GM19328 (cell line): ENCODE measurements at regions not wholly inside any gene's neighbourhood (a gene's known extent, or its start where the extent isn't known, plus 50 kb on each side); places are given as distances from the start of the nearest gene placed in this dataset.
"Not testable (repeated sequence)": the region's sequence is repeated elsewhere in the genome, so short reads cannot be mapped to it uniquely, and the experiment has no call there.

Source experiments
- ATAC-seq: cut with Tn5 transposase; IDR thresholded peaks from one replicate; pipeline ENCODE4 v1.9.1; 2021; ENCODE audit warnings: mild to moderate bottlenecking, moderate library complexity; ENCODE audit not compliant: unreplicated experiment

DNA sequence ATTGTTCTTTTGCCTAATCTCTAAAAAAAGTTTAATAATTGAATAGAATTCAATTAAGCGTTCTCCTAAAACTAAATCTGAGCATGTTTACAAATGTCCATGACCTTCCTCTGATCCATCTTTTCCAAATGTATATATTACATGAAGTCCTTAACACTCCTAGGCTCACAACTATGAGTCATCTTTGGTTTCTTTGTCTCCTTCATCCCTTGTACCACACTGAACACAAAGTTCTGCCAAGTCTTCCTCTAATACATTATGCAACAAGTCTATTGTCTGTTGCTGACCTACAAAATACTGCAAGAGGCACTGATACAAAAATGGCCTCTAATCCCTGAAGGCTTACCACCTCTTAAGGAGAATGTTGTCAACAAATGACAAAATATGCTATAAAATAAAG is 550.2 kb downstream of the PYDC2 start:
- ATAC-seq = no peak

DNA sequence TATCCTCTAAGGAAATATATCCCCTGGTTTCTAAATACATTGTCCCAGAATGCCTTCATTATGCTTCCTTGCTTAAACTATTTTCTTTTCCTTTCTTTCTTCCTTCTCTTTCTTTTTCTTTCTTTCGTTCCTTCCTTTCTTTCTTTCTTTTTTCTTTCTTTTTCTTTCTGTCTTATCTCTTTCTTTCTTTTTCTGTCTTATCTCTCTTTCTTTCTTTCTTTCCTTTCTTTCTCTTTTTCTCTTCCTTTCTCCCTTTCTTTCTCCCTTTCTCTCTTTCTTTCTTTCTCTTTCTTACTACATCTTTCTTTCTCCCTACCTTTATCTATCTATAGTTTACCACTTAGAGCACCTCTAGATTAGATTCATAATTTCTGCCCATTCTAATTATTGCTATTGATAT is 552.1 kb downstream of the PYDC2 start:
- no peak for ATAC-seq

DNA sequence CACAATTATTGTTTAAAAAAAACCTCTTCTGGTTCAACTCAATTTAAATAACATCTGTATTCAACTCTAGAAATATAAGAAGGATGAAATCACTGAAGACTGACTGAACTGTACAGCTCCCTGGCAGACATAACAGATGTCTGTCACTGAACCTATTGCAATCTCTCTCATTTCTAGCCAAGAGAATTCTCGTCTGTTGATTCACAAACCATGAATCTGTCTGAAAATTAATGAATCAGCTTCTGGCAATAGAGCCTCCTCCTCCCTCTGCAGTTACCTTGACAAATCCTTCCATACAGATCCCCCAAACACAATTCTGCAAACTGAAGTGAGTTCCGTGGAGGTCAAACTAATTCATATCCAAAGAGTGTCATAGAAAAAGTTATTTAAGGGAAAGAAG is 561.4 kb downstream of the PYDC2 start:
- ATAC-seq = no peak

DNA sequence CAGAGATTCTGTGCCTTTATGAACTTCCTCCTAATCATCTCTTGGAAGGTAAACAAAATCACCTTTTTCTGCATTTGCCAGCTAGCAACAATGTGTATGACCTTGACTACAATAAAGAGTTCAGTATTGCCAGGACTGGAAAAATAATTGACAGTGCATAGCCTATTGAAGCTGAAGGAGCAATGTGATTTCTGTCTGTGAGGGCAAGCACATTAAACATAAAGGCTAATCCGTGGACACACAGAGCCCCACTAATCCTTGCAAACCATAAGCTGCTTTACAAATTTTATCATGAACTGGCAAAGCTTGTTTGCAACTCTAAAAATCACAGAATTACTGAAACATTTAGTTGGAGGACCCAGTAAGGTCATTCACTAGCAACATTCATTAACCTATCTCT is 563.8 kb downstream of the PYDC2 start:
- ATAC-seq = no peak

DNA sequence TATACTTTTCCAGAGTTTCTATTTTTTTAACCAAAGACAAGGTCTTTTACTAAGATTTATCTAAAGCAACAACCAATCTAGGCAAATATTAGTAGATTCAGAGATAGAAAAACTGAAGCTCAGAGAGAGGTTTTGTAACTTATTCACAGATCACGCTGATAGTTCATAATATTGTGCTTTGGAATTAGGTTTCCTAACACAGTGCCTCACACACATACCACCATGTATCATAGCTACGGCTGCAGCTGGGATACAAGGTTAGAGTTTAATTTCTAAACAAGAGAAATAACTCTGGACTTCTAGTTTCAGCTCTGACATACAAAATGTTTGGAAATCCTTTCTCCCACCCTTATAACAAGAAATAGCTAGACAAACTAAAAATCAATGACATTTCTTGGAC is 565.7 kb downstream of the PYDC2 start:
- no peak for ATAC-seq

DNA sequence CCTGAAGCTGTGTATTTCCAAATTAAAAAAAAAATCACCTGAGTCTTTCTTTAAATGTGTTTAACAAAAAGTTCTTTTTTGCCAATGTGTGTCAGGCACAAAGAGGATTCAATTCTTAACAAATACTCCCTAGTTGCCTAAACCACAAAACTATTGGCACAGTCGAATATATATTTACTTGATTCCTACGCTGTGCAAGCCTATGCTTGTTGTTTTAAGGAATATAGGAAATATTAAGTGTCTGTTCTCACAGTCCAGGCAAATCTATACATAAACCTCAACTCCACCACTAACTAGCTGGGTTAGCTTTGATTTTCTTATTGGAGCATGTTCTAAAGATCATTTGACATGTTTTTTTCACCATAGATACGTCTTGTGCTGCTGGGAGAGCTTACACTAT is 571.0 kb downstream of the PYDC2 start:
- no peak for ATAC-seq

GRCh38 chr3:192033246-192033645 is 572.3 kb downstream of the PYDC2 start:
- no peak for ATAC-seq

DNA sequence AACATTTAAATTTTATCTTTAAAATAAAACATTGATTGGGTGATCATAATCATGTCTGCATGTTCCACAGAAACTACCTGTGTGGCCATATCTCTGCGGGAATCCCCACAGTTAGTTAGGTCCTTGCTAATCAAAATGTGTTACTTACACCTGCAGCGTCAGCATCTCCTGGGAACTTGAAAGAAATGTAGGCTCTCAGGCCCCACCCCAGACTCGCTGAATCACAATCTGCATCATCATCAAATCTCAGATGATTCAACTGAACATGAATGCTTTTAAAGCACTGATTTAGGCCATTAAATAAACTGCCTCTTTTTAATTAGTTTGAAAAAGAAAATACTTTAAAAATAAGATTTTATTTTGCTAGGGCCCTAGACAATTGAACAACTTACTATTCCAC is 577.8 kb downstream of the PYDC2 start:
- no peak for ATAC-seq

- ATAC-seq = no peak
Observed at GRCh38 chr3:192039593-192039992, 578.6 kb downstream of the PYDC2 start.

- ATAC-seq = no peak
Observed at GRCh38 chr3:192040282-192041043, 579.5 kb downstream of the PYDC2 start.

GRCh38 chr3:192042116-192042515 is 581.2 kb downstream of the PYDC2 start:
- ATAC-seq = peak; percentile 98

GRCh38 chr3:192054881-192055280 is 593.9 kb downstream of the PYDC2 start:
- ATAC-seq = no peak

GRCh38 chr3:192055946-192056345 is 595.0 kb downstream of the PYDC2 start:
- no peak for ATAC-seq

GRCh38 chr3:192057261-192057660 is 596.3 kb downstream of the PYDC2 start:
- no peak for ATAC-seq

DNA sequence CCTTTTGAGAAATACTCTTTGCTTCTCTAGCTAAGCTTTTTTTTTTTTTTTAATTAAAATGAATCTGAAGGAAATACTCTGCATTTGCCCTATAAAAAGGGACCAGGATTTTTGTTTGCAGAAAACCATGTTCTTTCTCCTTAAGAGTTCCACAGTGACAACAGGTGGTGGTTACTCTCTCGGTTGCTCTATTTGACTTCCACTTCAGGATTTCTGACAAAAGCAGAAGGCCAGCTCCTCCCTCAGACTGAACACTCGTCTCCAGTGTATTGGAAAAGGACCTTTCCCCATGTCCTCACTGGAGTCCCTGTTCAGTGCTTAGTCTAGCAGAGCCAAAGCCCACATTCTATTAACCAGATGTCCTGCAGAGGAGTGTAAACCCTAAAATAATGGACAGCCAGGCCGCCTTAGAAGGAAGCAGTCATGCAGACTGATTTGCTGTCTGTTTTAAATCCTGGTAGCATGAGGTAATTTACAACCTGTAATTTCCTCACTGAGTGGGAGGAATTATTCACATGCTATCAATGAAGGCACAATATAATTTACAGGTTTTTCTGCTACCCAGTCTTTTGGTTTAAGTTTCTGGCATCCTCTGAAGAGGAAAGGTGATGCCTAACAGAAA is 599.3 kb downstream of the PYDC2 start:
- ATAC-seq = no peak

DNA sequence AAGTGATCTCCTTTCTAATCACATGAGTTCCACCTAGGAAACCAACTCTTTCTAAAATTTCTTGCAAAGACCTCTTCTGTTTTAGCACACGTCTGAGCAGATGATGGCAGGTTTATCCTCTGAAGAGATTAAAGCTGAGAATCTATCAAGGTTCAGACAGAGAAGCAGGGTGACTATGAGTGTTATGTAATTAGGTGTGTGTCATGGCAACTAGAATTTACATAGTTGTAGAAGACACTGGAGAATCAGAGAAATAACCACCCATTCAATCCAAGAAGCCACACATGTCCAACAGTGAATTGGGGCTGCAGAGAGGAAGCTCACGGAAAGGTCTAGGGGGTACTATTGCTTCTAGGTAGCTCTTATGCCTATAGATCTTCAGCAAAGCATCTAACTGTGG is 600.5 kb downstream of the PYDC2 start:
- ATAC-seq = no peak

- ATAC-seq = no peak
Observed at GRCh38 chr3:192062186-192062585, 601.2 kb downstream of the PYDC2 start.

DNA sequence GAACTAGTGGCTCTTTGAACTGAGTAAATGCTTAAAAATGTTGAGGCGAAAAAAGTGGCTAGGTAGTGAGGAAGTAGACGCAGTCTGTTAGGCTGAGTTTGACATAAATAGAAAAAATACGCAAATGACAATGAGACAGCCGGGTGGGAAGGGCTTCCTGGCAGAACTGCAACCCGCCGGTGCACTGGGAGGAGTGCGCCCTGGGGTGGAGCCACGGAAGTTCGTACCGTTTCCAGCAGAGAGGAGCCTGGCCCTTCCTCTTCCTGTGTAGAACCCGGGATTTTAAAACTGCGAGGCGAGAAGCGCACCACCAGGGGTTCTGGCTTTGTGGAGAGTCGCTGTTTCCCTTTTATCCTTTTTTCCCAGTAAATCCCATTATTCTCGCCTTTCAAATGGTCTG is 602.6 kb downstream of the PYDC2 start:
- peak; percentile 88 for ATAC-seq

DNA sequence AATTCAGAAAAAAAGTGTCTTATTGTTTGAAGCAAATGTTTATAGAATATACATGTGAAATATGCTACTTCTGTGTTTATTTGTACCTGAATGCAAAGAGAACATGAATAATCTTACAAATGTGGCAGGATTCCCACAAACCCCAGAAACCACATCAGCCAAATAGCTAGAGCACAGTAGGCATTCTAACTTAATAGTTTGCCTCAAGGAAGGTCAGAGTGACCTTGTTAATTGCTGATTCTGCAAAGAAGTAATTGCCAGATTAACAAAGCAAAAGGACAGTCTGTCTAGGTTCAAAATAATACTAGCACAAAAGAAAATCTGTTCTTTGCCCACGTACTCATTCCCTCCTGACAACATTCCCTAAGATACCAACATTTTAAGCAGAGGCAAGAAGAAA is 604.0 kb downstream of the PYDC2 start:
- ATAC-seq = no peak

GRCh38 chr3:192066253-192066652 is 605.3 kb downstream of the PYDC2 start:
- not testable (repeated sequence) for ATAC-seq

DNA sequence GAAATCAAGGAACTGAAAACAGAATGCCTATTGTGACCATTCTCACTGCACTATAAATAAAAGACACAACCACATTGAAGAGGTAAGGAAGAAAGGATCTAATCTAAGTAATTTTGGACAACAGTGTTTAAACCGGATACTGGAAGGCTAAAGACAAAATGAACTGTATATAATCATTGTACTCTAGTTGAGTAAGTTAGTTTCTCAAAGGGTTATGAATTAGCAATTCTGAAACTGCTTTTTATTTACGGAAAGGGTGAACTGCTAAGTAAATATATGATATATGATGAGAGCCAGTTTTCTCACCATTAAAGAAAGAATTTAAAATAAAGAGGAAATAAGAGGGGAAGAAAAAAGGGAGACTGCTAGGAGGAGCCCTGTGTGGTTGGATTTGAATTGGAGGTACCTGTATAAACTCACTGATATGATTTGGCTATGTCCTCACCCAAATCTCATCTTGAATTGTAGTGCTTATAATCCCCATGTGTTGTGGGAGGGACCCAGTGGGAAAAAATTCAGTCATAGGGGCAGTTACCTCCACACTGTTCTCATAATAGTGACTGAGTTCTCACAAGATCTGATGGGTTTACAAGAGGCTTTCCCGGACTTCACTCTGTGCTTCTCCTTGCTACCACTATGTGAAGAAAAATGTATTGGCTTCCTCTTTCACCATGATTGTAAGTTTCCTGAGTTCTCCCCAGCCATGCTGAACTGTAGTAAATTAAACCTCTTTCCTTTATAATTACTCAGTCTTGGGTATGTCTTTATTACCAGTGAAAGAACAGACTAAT is 607.7 kb downstream of the PYDC2 start:
- ATAC-seq = peak; percentile 63
